HepG2 (cell line): ENCODE measurements at regions not wholly inside any gene's neighbourhood (a gene's known extent, or its start where the extent isn't known, plus 50 kb on each side); places are given as distances from the start of the nearest gene placed in this dataset.

Experiments
- ATAC-seq: fragments of 200-7000 bp; cut with Tn5 transposase; 3 replicates; pipeline ENCODE4 v1.9.1; 2020; ENCODE audit warnings: mild to moderate bottlenecking, moderate library complexity
- BruUV-seq: library from RNA; stranded (reverse); fragments of 400-500 nt; replicated peaks from 2 replicates; lab custom pipeline; 2021; lab: Mats Ljungman, UMichigan
- CTCF ChIA-PET: fragments of 300-600 bp; formaldehyde crosslinking; extraction: SDS; loops from one replicate; lab custom pipeline; 2021; ENCODE audit warnings: low total read pairs, inconsistent platforms, low intra/inter-chr PET ratio; lab: Yijun Ruan, JAX
- POLR2A ChIA-PET: fragments of 350-600 bp; sonication (Branson Sonifier 250); formaldehyde crosslinking; loops from one replicate; lab custom pipeline; 2020; ENCODE audit warnings: antibody characterized with exemption, inconsistent platforms; lab: Yijun Ruan, JAX
- DNase-seq: peaks from one replicate; pipeline ENCODE4 v3.0.0-alpha.2; 2015; ENCODE audit warnings: low spot score
- FAIRE-seq: peaks from 3 replicates; lab custom pipeline; 2011; peaks lifted over from hg19 to GRCh38; lab: Jason Lieb, UNC
- H2AFZ ChIP-seq: one replicate; pipeline ENCODE4 v1.6.1; 2011; ENCODE audit warnings: low read length, inconsistent platforms
- H3K27ac ChIP-seq: fragments of 300-600 bp; 3 replicates; pipeline ENCODE4 v1.8.0; 2011; ENCODE audit warnings: mixed run types, mild to moderate bottlenecking, mixed read lengths, low read length, inconsistent platforms; ENCODE audit not compliant: insufficient read depth; ENCODE audit errors: extremely low read length
- H3K27me3 ChIP-seq, 2 experiments: fragments of 200-600 bp in 1 of 2; 2 replicates in 1 of 2; 3 replicates in 1 of 2; pipeline versions ENCODE4 v1.6.0 to v1.8.0; 2011; ENCODE audit warnings: low read length in 2 of 2, mild to moderate bottlenecking in 2 of 2, moderate library complexity in 2 of 2, inconsistent platforms in 1 of 2; ENCODE audit not compliant: insufficient read depth in 2 of 2, control insufficient read depth in 1 of 2
- H3K36me3 ChIP-seq, 2 experiments: fragments of 200-600 bp in 1 of 2; replicated peaks in 1 of 2; 2 replicates in 1 of 2; 3 replicates in 1 of 2; pipeline versions ENCODE4 v1.5.1 to v1.8.0; 2011; ENCODE audit warnings: low read length in 2 of 2, inconsistent platforms in 1 of 2; ENCODE audit not compliant: insufficient read depth in 2 of 2, control insufficient read depth in 1 of 2
- H3K4me1 ChIP-seq: 2 replicates; pipeline ENCODE4 v1.5.1; 2012; ENCODE audit warnings: low read length, inconsistent platforms; ENCODE audit not compliant: insufficient read depth
- H3K4me2 ChIP-seq: 2 replicates; pipeline ENCODE4 v1.6.0; 2011; ENCODE audit warnings: low read depth, low read length, inconsistent platforms
- H3K4me3 ChIP-seq, 3 experiments: fragments of 200-600 bp in 1 of 3; sonication (generic), shearing (Covaris generic) in 1 of 3; replicated peaks in 1 of 3; 2 replicates each; pipeline ENCODE4 v1.5.1; 2011 to 2016; ENCODE audit warnings: low read length in 3 of 3, inconsistent platforms in 2 of 3, low read depth in 2 of 3, mild to moderate bottlenecking in 2 of 3, control low read depth in 1 of 3, mixed read lengths in 1 of 3; ENCODE audit not compliant: insufficient read depth in 1 of 3
- H3K79me2 ChIP-seq: one replicate; pipeline ENCODE4 v1.6.1; 2011; ENCODE audit warnings: low read length, inconsistent platforms; ENCODE audit not compliant: insufficient read depth
- H3K9ac ChIP-seq: 2 replicates; pipeline ENCODE4 v1.6.0; 2011; ENCODE audit warnings: mild to moderate bottlenecking, low read depth, low read length, inconsistent platforms; ENCODE audit not compliant: insufficient read depth
- H3K9me3 ChIP-seq: 2 replicates; pipeline ENCODE4 v1.5.1; 2012; ENCODE audit warnings: mild to moderate bottlenecking, low read length
- H4K20me1 ChIP-seq: 2 replicates; pipeline ENCODE4 v1.6.0; 2011; ENCODE audit warnings: inconsistent platforms, mild to moderate bottlenecking, low read length, moderate library complexity; ENCODE audit not compliant: insufficient read depth
- CBX5 ChIP-seq: sonication (generic); formaldehyde crosslinking; IDR thresholded peaks from 2 replicates; pipeline ENCODE4 v1.4.0; 2020; ENCODE audit warnings: missing genetic modification reagents, borderline replicate concordance
- CEBPG ChIP-seq: IDR thresholded peaks from 2 replicates; pipeline ENCODE4 v1.6.1; 2016
- HMGXB4 ChIP-seq, 2 experiments: sonication (generic) in 1 of 2; formaldehyde crosslinking in 1 of 2; IDR thresholded peaks; 2 replicates each; pipeline versions ENCODE4 v1.4.0 to v1.6.1; 2018 to 2020; ENCODE audit warnings: missing genetic modification reagents in 2 of 2, borderline replicate concordance in 1 of 2, low read depth in 1 of 2, mild to moderate bottlenecking in 1 of 2, missing biosample characterization in 1 of 2
- MAFF ChIP-seq: IDR thresholded peaks from 2 replicates; pipeline ENCODE4 v1.6.1; 2011; ENCODE audit warnings: low read depth, low read length, improper control_type of control experiment
- MAFK ChIP-seq, 2 experiments: IDR thresholded peaks in 1 of 2; conservative IDR thresholded peaks in 1 of 2; 2 replicates each; pipeline ENCODE4 v1.6.1; 2011; ENCODE audit warnings: improper control_type of control experiment in 2 of 2, low read length in 2 of 2
- NR2F1 ChIP-seq, 2 experiments: fragments of 450-650 bp in 1 of 2; formaldehyde crosslinking in 1 of 2; IDR thresholded peaks; 2 replicates each; pipeline versions ENCODE4 v1.5.0 to v1.6.1; 2016 to 2020; ENCODE audit warnings: mild to moderate bottlenecking in 1 of 2, missing compliant biosample characterization in 1 of 2, missing genetic modification reagents in 1 of 2, moderate library complexity in 1 of 2
- TFE3 ChIP-seq: IDR thresholded peaks from 2 replicates; pipeline ENCODE4 v1.6.1; 2016
- ZNF383 ChIP-seq: sonication (generic); formaldehyde crosslinking; IDR thresholded peaks from 2 replicates; pipeline ENCODE4 v1.4.0; 2020; ENCODE audit warnings: missing genetic modification reagents, mild to moderate bottlenecking, borderline replicate concordance
- ZNF652 ChIP-seq: IDR thresholded peaks from 2 replicates; pipeline ENCODE4 v1.6.1; 2016; ENCODE audit warnings: low read depth, borderline replicate concordance
- WGBS: methylation state at CpG from one replicate; pipeline ENCODE4 v1.1.6; 2017; ENCODE audit warnings: low lambda C conversion rate; 5-methylcytosine and 5-hydroxymethylcytosine counted together
- in situ Hi-C: cut with HindIII; loops from 2 replicates; pipeline ENCODE4 v1.10.0; 2017; ENCODE audit warnings: low pct_unique_long_range_greater_than_20kb; ENCODE audit not compliant: extremely low pct_ligation_motif_present
- intact Hi-C: fragments of 100-400 bp; cut with micrococcal nuclease; formaldehyde crosslinking; loops from one replicate; pipeline ENCODE4 v1.10.0; 2022; ENCODE audit not compliant: unreplicated experiment

DNA sequence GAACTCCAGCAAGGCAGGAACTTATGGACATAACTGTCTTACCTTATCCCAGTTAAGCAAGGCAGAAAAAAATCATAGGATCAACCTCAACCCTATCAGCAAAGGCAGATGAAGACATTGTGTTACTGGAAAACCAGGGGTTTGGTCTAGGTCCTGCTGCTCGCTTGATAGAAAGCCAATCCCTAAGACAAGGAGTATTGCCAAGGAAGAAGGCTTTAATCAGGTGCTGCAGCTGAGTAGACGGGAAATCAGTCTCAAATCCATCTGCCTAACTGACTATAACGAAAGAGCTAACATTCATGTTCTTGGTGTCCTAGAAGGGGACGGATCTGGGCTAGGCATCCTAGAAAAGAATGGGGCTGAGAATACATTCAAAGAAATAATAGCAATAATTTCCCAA, 1158.7 kb upstream of the CNTN5 start (continued):
- no peak for TF ChIP-seq HMGXB4 (CRISPR knock-in tag; IDR thresholded peaks at IDR 0.05; ENCODE audit: borderline replicate concordance in 1 of 2, low read depth in 1 of 2)
- no peak for TF ChIP-seq ZNF383 (CRISPR knock-in tag)
- TF ChIP-seq CEBPG (CRISPR knock-in tag), result no peak
- TF ChIP-seq CBX5 (CRISPR knock-in tag), result no peak
- no peak for TF ChIP-seq ZNF652
- no peak for TF ChIP-seq NR2F1 (CRISPR knock-in tag; IDR thresholded peaks at IDR 0.05)
- TF ChIP-seq, all 625 proteins: peak for 0

GRCh38 chr11:97865424-97866012, 1155.2 kb upstream of the CNTN5 start:
- no peak overlapping the region for H3K4me2 ChIP-seq
- H3K4me3 ChIP-seq, result no peak overlapping the region
- under 1% methylated on average over 3 of the region's 3 CpGs for WGBS
- H3K9ac ChIP-seq, result no peak overlapping the region
- H3K9me3 ChIP-seq, result peaks cover 13% of the 10 kb centered on the region; the same call in 1 of the 2 replicates
- no peaks in the 10 kb centered on the region for H3K36me3 ChIP-seq
- no TSS peak for BruUV-seq
- POLR2A ChIA-PET, result no interaction called here
- no peak for TF ChIP-seq TFE3 (CRISPR knock-in tag)
- TF ChIP-seq MAFK (conservative IDR thresholded peaks at IDR 0.05 in 1 of 2, IDR thresholded peaks at IDR 0.05 in 1 of 2; ENCODE audit: low read length in 2 of 2), result peak; percentile 24 to 56; a peak in 2 of 4 replicates
- TF ChIP-seq MAFF, result peak; percentile 38; the same call in 1 of the 2 replicates
- TF ChIP-seq, all 625 proteins: peak for 2
- no peak for FAIRE-seq
- H2AFZ ChIP-seq, result no peak overlapping the region
- H3K79me2 ChIP-seq, result no peaks in the 10 kb centered on the region
- no peak for ATAC-seq
- H3K27me3 ChIP-seq, result no peaks in the 10 kb centered on the region; a peak in 1 of 5 replicates
- H4K20me1 ChIP-seq, result no peaks in the 10 kb centered on the region
- intact Hi-C loops, result no loop called here
- in situ Hi-C loops, result no loop called here
- H3K4me1 ChIP-seq, result no peaks in the 10 kb centered on the region
- no peak overlapping the region for H3K27ac ChIP-seq
- CTCF ChIA-PET, result no interaction called here
- no peak for DNase-seq
